ENCODE measurements at regions not wholly inside any gene's neighbourhood (a gene's known extent, or its start where the extent isn't known, plus 50 kb on each side); places are given as distances from the start of the nearest gene placed in this dataset.
"Not testable (repeated sequence)": the region's sequence is repeated elsewhere in the genome, so short reads cannot be mapped to it uniquely, and the experiment has no call there.

GRCh38 chr4:81606801-81607501, 135.2 kb upstream of the RASGEF1B start:
- intact Hi-C loops (cut with micrococcal nuclease), result no loop called here

- intact Hi-C loops (cut with micrococcal nuclease), result no loop called here
Measured at GRCh38 chr4:81606166-81606565, 134.5 kb upstream of the RASGEF1B start.

GRCh38 chr4:81605271-81605670, 133.6 kb upstream of the RASGEF1B start:
- intact Hi-C loops (cut with micrococcal nuclease), result no loop called here

DNA sequence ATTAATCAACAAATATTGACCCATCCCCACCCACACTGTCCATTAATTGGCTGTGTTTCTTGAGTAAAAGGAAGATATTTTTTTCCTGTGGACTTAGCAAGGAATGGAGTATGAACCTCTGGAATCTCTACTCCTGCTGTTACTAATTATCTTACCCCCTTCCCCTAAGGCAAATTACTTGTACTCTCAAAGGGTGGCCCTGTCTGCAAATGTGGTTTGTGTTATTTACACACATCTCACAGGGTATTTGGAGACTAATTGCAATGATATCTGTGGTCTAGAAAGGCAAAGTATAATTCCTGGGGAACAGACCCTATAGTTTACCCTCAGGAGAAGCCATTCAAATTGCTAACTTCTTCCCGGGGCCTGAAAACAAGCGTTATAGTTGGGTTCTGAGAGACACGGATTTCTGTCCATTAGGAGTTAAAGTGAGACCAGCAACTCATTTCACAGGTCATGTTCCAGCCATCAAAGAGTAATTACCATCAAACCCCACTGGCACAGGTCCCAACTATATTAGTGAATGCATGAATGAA, 133.0 kb upstream of the RASGEF1B start:
- intact Hi-C loops (cut with micrococcal nuclease), result no loop called here

- intact Hi-C loops (cut with micrococcal nuclease), result no loop called here
Measured at GRCh38 chr4:81602854-81603253, 131.1 kb upstream of the RASGEF1B start.

GRCh38 chr4:81601358-81601694, 129.6 kb upstream of the RASGEF1B start:
- intact Hi-C loops (cut with micrococcal nuclease), result no loop called here

GRCh38 chr4:81600520-81601357, 129.0 kb upstream of the RASGEF1B start:
- intact Hi-C loops (cut with micrococcal nuclease), result no loop called here

GRCh38 chr4:81599742-81600380, 128.2 kb upstream of the RASGEF1B start:
- intact Hi-C loops (cut with micrococcal nuclease), result no loop called here

GRCh38 chr4:81595798-81596610, 124.3 kb upstream of the RASGEF1B start:
- intact Hi-C loops (cut with micrococcal nuclease), result no loop called here

DNA sequence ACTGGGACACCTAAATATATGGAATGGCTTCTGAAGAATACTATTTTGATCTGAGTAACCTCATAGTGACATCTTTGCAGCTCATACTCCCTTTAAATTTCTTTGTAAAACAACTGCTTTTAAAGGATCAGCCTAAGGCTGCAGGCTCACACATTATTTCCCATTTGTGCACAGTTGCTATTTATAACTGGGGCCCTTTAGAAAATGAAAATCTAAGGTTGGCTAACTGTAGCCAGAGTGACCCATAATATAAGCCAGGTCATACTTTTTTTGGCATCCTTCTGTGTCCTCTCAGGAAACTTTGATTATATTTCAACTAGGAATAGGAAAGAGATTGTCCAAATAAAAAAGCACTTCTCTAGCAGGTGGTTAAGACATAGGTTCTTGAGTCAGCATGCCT, 123.6 kb upstream of the RASGEF1B start:
- intact Hi-C loops (cut with micrococcal nuclease), result no loop called here

DNA sequence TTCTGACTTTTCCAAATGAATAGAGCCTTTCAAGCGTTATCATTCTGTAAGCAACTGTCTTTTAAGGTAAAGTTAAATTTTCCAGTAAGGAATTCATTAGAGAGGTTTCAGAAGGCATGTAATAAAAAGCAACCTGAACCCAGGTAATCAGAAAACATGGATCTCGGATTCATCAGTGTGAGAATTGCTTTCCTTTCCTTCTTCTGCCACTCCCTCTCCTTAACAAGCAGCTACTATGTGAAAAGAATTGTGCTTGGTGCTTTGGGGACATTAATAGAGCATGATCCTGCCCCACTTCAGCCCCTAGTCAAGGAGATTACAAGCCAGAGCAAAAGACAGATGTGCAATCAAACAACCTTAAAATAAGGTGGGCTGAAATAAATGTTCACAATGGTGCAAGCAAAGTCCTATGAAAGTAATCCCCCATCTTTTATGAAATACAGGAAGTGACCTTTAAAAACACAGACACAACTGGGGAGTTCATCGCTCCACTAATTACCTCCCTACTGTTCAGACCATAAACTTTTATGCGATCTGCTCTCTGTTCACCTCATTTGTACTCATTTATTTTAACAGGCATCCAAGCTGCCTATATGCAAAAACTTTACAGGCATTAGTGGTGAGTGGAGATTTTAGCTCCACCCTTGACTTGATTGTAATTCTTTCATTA, 122.9 kb upstream of the RASGEF1B start:
- intact Hi-C loops (cut with micrococcal nuclease), result no loop called here

DNA sequence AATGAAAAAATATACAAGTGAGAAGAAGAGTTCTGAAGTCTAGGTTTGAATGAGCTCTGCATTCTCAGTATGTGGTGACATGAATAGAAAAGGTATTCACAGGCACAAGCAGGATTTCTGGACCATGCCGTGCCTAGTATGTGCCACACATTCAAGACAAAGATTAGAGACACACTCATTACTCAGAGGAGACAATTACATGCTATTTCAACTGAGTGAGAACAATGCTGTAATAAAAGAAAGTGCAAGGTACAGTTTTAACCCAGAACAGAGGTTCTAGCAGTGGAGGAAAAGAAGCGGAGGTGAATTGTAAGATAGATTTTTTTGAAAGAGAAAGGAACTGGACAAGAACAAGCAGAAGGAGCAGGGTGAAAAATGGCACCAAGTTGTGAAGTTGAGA, 121.0 kb upstream of the RASGEF1B start:
- intact Hi-C loops (cut with micrococcal nuclease), result no loop called here

DNA sequence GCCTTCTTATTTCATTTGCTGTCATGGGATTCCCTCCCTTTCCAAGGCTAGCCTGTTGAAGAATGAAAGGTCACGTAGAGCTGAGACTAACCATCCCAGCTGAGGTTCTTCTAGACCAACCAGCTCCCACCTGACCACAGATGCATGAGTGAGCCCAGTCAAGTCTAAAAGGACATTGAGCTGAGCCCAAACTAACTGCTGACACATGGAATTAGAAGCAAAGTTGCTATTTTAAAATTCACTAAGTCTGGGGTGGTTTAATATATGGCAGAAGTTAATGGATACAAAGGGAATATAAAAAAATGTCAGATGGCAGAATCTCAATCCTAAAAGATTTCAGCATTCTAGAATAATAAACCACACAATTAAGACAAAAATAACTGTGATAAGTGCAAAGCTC, 118.9 kb upstream of the RASGEF1B start:
- intact Hi-C loops (cut with micrococcal nuclease), result no loop called here

DNA sequence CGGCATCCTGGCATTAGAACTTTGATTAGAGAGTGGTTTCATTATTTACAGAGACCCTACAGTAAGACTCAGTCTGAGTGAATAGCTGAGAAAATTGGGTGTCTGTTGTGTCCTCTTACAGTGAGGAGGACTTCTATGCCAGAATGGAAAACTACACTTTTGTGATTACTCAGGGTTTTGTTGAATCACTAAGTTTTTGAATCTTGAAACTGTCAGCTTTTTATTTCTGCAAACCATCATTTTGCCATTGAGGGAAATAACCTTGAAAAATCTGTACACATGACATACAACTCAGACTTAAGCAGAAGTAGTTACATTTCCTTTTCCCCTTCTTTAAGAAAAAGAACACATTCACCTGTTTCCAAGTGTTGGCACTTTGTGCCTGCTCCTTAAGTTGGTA, 117.6 kb upstream of the RASGEF1B start:
- intact Hi-C loops (cut with micrococcal nuclease), result no loop called here

- intact Hi-C loops (cut with micrococcal nuclease), result no loop called here
Measured at GRCh38 chr4:81586706-81587105, 115.0 kb upstream of the RASGEF1B start.

- intact Hi-C loops (cut with micrococcal nuclease), result not testable (repeated sequence)
Measured at GRCh38 chr4:81580994-81581374, 109.3 kb upstream of the RASGEF1B start.

GRCh38 chr4:81580346-81580993, 108.8 kb upstream of the RASGEF1B start:
- intact Hi-C loops (cut with micrococcal nuclease), result no loop called here

GRCh38 chr4:81577392-81577791, 105.7 kb upstream of the RASGEF1B start:
- intact Hi-C loops (cut with micrococcal nuclease), result no loop called here

DNA sequence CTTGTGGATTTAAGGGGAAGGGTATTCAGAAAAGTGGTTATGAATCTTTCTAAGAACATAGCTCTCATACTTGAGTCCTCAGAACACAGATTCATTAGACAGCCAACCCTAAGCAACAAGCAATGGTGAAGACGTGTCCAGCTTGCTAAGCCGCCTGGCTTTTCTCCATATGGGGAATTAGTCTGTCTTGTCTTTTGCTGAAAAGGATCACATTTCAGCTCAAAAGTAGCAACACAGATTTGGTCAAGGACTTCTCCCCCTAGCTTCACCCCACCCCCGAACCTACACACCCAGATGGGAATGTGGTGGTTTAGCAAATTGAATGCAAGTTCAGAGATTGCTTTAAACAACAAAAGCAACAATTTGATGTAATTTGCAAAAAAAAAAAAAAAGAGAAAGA, 103.3 kb upstream of the RASGEF1B start:
- intact Hi-C loops (cut with micrococcal nuclease), result no loop called here

- intact Hi-C loops (cut with micrococcal nuclease), result no loop called here
Measured at GRCh38 chr4:81573840-81574239, 102.1 kb upstream of the RASGEF1B start.

All from T-helper 2 cell treated with Interferon-gamma antibody and Interleukin-4, amounts not matched to agents 100 ng/mL and 5 ng/mL, for 36 hours (primary cell).